ENCODE measurements at regions not wholly inside any gene's neighbourhood (a gene's known extent, or its start where the extent isn't known, plus 50 kb on each side); places are given as distances from the start of the nearest gene placed in this dataset.

DNA sequence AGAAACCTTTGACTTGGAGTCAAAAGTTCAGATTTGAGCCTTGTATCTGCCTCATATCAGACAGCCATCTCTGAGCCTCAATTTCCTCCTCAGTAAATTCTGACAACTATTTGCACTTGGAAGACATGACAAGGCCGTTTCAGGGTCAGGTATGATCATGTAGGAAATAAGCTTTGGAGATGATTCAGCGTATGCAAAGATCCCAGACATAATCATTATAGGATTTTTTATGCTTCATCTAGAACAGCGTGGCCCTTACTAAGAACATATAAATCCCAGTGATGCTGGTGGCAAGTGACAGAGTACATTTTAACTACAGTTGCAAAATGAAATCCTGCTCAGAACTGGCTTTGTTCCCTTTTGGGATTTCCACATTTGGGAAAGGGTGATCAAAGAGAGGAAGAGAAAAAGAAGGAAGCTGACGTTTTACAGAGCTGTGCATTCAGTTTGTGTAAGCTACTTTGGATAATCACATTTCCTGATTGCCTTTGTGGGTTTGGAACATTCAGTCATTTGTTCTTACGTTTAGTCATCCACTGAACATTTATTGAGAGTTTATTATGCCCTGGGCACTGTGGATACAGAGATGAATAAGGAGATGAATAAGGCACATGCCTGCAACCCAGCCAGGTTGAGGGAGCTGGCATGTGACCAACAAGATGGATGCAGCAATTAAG lies 81.9 kb upstream of the HEPHL1 start:
- no peaks in the 10 kb centered on the region for H3K4me1 Mint-ChIP-seq
- H3K4me3 Mint-ChIP-seq, result no peak overlapping the region
- H3K27me3 Mint-ChIP-seq, result peaks cover 4 to 12% of the 10 kb centered on the region in 2 donors
- no peaks in the 10 kb centered on the region for H3K9me3 Mint-ChIP-seq
- ATAC-seq (replicated peaks) (no peak), DNase-seq (no peak)
- no peak overlapping the region for H3K27ac Mint-ChIP-seq
- no peaks in the 10 kb centered on the region for H3K36me3 Mint-ChIP-seq

DNA sequence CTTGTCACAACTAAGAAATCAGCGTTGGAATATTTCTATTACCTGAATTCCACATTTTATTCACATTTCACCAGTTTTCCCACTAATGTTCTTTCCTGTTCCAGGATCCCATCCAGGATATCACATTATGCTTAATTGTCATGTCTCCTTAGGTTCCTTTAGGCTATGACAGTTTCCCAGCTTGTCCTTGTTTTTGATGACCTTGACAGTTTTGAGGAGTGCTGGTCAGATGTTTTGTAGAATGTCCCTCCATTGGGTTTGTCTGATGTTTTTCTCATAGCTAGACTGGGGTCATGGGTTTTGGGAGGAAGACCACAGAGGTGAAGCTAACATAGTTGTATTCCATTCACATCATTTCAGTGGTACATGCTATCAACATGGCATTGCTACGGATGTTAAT lies 80.8 kb upstream of the HEPHL1 start:
- Mint-ChIP-seq H3K9me3 (no peaks in the 10 kb centered on the region), H3K36me3 (no peaks in the 10 kb centered on the region), H3K27ac (no peak overlapping the region), H3K4me1 (no peaks in the 10 kb centered on the region), H3K4me3 (no peak overlapping the region), H3K27me3 (peaks cover 4 to 10% of the 10 kb centered on the region in 2 donors)
- ATAC-seq (replicated peaks) (no peak), DNase-seq (no peak)

DNA sequence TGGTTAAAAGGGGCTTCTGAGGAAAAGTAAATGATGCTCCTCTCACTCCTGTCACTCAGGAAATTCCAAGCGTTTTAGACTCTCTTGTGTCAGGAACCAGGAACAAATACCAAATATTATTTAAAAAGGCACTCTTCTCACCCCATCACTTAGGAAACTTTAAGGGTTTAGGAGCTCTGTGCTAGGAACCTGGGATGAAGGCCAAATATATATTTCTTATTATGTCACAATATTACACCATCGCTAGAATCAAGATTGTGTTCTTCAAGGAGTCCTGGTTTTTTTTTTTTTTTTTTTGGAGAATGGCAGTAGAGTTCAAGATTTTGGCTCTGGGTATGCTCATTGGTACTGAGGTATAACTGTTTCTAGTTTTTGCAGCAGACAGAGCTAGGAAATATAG lies 79.0 kb upstream of the HEPHL1 start:
- ATAC-seq (replicated peaks) (no peak), DNase-seq (no peak)
- Mint-ChIP-seq H3K9me3 (no peaks in the 10 kb centered on the region), H3K27ac (no peak overlapping the region), H3K27me3 (peaks cover 4 to 6% of the 10 kb centered on the region in 2 donors), H3K36me3 (no peaks in the 10 kb centered on the region), H3K4me1 (no peaks in the 10 kb centered on the region), H3K4me3 (no peak overlapping the region)

DNA sequence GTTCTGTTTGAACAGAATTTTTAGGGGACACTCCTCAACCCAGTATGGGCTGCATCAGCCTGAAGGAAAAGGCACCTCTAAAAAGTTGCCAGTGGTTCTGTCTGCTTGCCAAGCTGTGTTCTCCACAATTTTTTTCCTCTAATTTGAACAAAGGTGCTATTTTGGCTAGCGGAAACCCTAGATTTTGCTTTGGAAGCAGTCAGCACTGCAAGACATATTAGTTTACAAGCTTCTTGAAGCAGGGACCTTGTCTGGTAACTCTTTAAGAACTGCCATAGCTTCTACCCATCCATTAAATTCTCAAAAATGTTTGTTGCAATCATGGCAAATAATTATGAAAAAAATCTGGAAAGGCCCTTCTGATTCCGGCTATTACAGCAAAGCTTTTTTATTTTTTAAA lies 75.6 kb upstream of the HEPHL1 start:
- DNase-seq, result no peak
- Mint-ChIP-seq H3K4me3 (no peak overlapping the region), H3K27me3 (peaks cover 4 to 13% of the 10 kb centered on the region in 2 donors), H3K27ac (no peak overlapping the region), H3K4me1 (no peaks in the 10 kb centered on the region), H3K36me3 (no peaks in the 10 kb centered on the region), H3K9me3 (no peaks in the 10 kb centered on the region)
- no peak for ATAC-seq (replicated peaks)

DNA sequence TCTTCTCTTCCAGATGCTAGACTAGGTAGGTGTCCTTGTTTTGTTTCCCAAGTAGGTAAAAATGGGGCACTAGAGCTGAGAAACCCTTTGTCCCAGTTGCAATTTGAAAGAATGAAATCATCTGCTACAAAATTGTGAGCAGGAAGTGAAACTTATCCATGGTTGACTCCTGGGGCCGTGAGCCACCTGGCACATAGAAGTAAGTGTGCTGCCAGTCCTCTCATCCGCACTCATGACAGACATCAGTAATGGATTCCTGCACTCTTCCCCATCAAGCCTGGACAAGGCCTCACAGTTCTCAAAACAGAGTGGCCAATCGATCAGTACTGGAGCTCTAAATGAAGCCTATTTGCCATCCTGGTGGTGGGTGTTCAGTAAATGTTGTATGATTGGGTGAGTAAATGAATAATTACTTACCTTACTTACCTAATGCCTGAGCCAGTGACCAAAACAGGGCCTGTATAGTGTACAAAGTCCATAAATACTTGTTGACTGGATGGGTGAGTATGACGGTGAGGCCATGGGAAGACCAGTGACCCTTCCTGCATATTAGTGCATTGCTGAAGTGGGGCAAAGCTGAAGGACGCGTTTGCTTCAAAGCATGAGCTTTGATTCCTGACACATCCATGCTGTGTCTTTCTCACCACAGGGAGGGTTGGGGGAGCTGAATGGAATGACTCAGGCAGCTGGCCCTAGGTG lies 68.9 kb upstream of the HEPHL1 start:
- ATAC-seq (replicated peaks) (no peak), DNase-seq (no peak)
- Mint-ChIP-seq H3K27ac (no peak overlapping the region), H3K4me1 (no peaks in the 10 kb centered on the region), H3K27me3 (peaks cover 4 to 6% of the 10 kb centered on the region in 2 donors), H3K36me3 (no peaks in the 10 kb centered on the region), H3K4me3 (no peak overlapping the region), H3K9me3 (peaks cover 4% of the 10 kb centered on the region in 2 donors)

DNA sequence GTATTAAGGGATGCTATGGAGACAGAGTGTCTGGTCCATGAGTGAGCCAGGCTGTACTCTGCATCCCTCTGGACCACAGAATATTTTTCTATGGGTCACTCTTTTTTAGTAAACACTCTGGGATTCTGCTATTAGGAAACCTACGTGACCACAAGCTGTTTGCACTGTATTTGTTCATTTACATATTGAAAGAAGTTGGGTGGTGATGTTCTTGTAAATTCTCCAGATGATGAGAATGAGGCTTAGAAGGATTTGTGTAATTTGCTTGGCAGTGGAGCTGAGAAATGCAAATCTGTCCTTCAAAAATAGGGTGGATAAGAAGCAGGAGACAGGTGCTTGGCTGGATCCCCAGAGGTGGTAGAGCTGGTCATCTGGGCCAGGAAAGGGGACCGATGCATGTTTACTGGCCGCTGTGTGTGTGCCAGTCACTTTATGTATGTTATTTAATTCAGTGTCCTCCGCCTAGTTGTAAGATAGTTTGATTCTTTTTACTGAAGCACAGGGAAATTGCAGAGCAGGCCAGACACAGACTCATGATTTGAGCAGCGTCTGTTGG lies 63.7 kb upstream of the HEPHL1 start:
- peaks cover 0 to 4% of the 10 kb centered on the region in 2 donors for H3K27me3 Mint-ChIP-seq
- no peak overlapping the region for H3K27ac Mint-ChIP-seq
- no peak for ATAC-seq (replicated peaks)
- H3K9me3 Mint-ChIP-seq, result peaks cover 4% of the 10 kb centered on the region in 2 donors
- H3K4me1 Mint-ChIP-seq, result no peaks in the 10 kb centered on the region
- H3K4me3 Mint-ChIP-seq, result no peak overlapping the region
- no peaks in the 10 kb centered on the region for H3K36me3 Mint-ChIP-seq
- DNase-seq, result no peak

DNA sequence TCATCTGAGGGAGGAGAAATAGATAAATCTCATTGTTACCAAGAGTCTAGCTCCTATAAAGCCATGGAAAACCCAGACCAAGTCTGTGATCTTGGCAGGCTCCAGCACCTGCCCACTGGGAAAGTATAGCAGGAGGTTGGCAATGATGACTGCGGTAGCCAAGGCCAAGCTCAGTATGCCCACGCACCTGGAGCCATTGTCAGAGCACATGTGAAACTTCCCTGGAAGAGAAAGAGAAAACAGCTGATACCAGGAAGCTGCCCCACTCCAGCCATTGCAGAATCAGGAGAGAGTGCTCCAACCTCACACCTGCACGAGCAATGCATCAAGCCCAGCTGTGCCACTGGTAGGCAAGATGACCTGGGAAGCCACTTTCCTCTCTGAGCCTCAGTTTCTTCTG lies 62.2 kb upstream of the HEPHL1 start:
- ATAC-seq (replicated peaks) (no peak), DNase-seq (no peak)
- Mint-ChIP-seq H3K27ac (no peak overlapping the region), H3K36me3 (no peaks in the 10 kb centered on the region), H3K9me3 (peaks cover 4% of the 10 kb centered on the region in 2 donors), H3K4me3 (no peak overlapping the region), H3K27me3 (peaks cover 0 to 7% of the 10 kb centered on the region in 2 donors), H3K4me1 (no peaks in the 10 kb centered on the region)

DNA sequence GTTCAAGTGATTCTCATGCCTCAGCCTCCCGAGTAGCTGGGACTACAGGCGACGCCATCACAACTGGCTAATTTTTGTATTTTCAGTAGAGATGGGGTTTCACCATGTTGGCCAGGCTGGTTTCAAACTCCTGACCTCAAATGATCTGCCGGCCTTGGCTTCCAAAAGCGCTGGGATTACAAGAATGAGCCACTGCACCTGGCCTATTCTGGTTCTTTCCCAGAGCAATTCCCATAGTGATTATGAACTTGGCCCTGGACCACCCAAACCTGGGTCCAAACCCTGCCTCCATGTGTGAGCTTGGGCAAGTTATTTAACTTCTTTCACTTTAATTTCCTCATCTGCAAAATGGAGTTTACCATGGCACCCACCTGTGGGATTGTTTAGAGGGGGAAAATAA lies 61.5 kb upstream of the HEPHL1 start:
- H3K27me3 Mint-ChIP-seq, result peaks cover 0 to 7% of the 10 kb centered on the region in 2 donors
- no peak overlapping the region for H3K27ac Mint-ChIP-seq
- peaks cover 4% of the 10 kb centered on the region in 2 donors for H3K9me3 Mint-ChIP-seq
- H3K4me1 Mint-ChIP-seq, result no peaks in the 10 kb centered on the region
- DNase-seq, result no peak
- ATAC-seq (replicated peaks), result no peak
- no peak overlapping the region for H3K4me3 Mint-ChIP-seq
- H3K36me3 Mint-ChIP-seq, result no peaks in the 10 kb centered on the region

DNA sequence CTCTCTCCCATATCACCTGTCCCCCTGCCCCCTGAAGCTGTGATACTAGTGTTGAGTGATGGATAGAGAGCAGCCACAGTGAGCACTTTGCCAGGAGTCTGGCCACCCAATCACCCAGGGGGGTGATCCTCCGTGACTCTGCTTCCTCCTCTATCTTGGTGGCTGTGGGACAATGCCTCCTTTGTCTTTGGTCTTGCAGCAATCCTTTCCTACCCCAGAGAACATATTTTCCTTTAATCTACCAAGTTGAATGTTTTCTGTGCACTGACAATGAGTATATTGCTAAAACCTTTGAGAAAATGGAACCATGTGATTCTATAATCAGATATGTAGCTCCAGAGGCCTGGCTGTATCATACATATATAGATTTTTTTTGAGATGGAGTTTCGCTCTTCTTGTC lies 58.1 kb upstream of the HEPHL1 start:
- no peaks in the 10 kb centered on the region for H3K4me1 Mint-ChIP-seq
- DNase-seq (no peak), ATAC-seq (replicated peaks) (no peak)
- no peak overlapping the region for H3K4me3 Mint-ChIP-seq
- no peak overlapping the region for H3K27ac Mint-ChIP-seq
- H3K27me3 Mint-ChIP-seq, result peaks cover 0 to 3% of the 10 kb centered on the region in 2 donors
- no peaks in the 10 kb centered on the region for H3K9me3 Mint-ChIP-seq
- no peaks in the 10 kb centered on the region for H3K36me3 Mint-ChIP-seq

DNA sequence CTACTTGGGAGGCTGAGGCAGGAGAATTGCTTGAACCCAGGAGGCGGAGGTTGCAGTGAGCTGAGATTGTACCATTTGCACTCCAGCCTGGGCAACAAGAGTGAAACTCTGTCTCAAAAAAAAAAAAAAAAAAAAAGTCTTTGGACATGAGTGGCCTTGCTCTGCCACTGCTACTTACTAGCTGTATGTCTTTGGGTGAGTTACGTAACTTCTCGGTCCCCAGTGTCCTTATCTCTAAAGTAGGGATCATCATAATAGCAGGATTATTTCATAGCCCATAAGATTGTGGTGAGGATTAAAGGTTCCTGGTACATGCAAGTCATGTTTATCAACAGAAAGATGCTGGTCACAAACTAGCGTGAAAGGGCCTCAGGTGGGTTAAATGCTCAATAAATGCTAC lies 53.9 kb upstream of the HEPHL1 start:
- Mint-ChIP-seq H3K4me3 (no peak overlapping the region), H3K27ac (no peak overlapping the region), H3K9me3 (no peaks in the 10 kb centered on the region), H3K36me3 (no peaks in the 10 kb centered on the region), H3K4me1 (no peaks in the 10 kb centered on the region), H3K27me3 (peaks cover 0 to 3% of the 10 kb centered on the region in 2 donors)
- no peak for ATAC-seq (replicated peaks)
- no peak for DNase-seq

DNA sequence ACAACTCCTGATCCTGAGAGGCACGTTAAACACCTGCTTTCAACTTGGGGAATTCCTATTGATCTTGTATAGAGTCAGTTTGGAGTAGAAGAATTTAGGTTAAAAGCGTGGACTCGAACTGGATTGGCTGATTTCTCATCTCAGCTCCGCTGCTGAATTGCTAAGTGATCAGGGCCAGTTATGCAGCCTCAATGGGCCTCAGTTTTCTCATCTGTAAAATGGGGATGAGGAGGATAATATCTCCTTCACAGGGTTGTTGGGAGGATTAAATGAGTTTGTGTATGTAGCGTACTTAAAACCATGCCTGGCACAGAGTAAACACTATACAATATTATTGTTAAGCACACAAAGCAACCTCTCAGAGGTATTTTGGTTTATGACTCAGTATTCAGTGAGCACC lies 53.2 kb upstream of the HEPHL1 start:
- Mint-ChIP-seq H3K4me1 (no peaks in the 10 kb centered on the region), H3K27ac (no peak overlapping the region), H3K9me3 (no peaks in the 10 kb centered on the region), H3K4me3 (no peak overlapping the region), H3K27me3 (peaks cover 0 to 3% of the 10 kb centered on the region in 2 donors), H3K36me3 (no peaks in the 10 kb centered on the region)
- ATAC-seq (replicated peaks) (no peak), DNase-seq (no peak)

DNA sequence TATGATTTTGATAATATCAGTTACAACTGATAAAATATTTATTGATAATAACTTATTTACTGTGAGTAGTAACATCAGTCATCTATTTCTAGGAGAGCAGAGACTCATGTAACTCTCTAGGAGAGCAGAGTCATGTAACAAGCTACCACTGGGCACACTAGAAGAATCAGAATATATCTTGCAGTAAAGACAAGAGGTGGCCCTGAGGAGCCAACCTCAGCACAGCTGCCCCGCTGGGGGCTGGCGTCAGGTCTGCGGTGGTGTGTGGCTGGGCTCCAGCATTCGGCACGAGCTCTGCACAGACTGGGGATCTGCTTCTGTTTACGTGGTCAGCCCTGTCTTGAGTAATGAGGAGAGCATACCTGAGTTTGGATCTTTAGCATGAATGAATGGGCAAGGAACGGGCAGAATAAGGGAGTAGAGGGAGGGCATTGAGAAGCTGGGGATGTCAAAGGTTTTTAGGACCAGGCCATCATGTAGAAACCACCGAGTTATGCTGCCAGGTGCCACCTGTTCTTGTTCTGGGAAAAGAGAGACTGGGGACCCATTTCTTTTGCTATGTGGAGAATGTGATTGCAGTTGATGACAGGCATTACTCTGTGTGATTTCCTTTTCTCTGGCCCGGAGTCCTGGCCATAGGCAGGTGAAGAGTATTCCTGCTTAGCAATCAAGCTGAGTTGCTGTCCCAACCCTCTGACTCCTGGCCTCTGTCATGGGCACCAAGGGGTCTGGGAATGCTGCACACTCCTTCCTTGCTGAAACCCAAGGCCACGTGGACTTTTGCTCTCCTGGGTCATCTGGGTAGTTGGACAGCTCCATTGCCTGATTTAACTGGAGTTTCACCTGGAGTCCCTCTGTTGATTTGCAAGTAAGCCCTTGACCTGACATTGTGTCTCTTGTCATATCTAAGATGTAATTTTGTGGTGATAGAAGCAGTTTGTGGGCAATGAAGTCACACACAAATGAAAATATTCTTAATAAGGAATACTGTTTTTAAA lies 50.9 kb upstream of the HEPHL1 start:
- Mint-ChIP-seq H3K27ac (no peak overlapping the region), H3K27me3 (no peaks in the 10 kb centered on the region)

More for the DNA sequence above, 50.9 kb upstream of the HEPHL1 start:
- H3K9me3 Mint-ChIP-seq, result peaks cover 3 to 4% of the 10 kb centered on the region in 2 donors
- no peaks in the 10 kb centered on the region for H3K4me1 Mint-ChIP-seq
- ATAC-seq (replicated peaks) (no peak), DNase-seq (no peak)
- no peak overlapping the region for H3K4me3 Mint-ChIP-seq
- no peaks in the 10 kb centered on the region for H3K36me3 Mint-ChIP-seq
